Skin of body (tissue), 1 donor: ENCODE measurements at regions not wholly inside any gene's neighbourhood (a gene's known extent, or its start where the extent isn't known, plus 50 kb on each side); places are given as distances from the start of the nearest gene placed in this dataset.

Experiments
- DNase-seq: peaks from one replicate; lab custom pipeline; 2025; lab: John Stamatoyannopoulos, UW

- no peak for DNase-seq
Observed at GRCh38 chr12:132395192-132395907, 66.0 kb upstream of the GALNT9 start.

GRCh38 chr12:132393991-132394949 lies 64.9 kb upstream of the GALNT9 start:
- no peak for DNase-seq

DNA sequence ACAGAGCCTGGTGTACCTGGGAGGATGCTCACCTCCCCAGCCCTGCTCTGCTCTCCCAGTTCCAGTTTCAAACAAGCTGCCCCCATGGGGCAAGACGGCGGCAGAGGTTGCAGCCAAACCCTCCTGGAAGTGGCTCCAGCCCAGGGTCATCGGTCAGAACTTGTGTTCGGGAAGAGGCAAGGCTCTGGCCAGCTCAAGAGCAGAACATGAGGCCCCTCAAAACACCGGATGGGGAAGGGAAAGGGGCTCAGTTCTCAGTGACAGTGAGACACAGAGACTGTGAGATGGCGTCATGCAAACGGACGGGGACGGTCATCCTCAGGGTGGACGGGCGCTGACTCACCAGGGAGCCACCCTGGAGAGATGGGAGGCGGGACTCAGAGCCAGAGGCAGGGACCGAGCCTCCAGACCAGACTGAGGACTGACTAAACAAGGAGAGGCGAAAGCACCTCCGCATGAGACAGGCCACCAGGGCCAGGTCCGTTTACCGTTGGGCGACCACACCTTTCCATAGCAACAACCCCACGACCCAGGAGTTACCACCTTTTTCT lies 63.9 kb upstream of the GALNT9 start:
- DNase-seq: no peak

GRCh38 chr12:132392389-132393244 lies 63.2 kb upstream of the GALNT9 start:
- no peak for DNase-seq

- DNase-seq: no peak
Observed at GRCh38 chr12:132391326-132392041, 62.1 kb upstream of the GALNT9 start.

DNA sequence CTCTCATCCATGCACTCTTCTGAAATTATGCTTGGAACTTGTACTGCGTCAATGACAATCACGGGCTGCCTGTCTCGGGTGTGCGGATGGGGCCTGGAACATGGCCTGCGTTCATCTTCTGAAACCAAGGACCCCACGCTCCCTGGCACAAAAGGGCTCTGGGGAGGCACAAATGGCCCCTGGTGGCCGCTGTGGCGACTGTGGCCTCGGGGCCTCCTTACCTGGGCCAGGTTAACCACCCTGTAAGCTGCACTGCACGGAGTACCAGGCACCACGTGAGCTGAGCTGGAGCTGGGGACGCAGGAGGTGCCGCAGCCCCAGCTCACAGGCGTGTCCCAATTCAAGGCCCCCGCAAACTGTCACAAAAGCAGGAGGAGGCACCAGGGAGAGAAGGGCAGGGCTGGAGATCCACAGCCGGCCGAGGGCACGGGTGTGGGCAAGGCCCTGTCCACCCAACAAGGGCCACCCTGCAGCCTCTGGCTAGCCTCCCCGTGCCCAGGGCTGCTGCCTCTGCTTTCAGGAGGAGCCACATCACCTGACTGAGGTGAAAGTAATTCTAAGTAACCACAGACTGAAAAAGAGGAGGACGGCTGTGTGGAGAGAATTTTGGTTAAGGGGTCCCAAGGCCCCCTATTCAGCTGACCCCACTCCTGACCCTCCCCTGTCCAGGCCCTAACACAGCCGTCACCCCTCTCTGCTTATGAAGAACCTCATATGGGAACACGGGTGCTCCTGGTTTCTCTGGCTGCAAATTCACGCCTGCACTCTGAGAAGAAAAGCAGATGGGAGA lies 61.1 kb upstream of the GALNT9 start:
- DNase-seq: no peak

DNA sequence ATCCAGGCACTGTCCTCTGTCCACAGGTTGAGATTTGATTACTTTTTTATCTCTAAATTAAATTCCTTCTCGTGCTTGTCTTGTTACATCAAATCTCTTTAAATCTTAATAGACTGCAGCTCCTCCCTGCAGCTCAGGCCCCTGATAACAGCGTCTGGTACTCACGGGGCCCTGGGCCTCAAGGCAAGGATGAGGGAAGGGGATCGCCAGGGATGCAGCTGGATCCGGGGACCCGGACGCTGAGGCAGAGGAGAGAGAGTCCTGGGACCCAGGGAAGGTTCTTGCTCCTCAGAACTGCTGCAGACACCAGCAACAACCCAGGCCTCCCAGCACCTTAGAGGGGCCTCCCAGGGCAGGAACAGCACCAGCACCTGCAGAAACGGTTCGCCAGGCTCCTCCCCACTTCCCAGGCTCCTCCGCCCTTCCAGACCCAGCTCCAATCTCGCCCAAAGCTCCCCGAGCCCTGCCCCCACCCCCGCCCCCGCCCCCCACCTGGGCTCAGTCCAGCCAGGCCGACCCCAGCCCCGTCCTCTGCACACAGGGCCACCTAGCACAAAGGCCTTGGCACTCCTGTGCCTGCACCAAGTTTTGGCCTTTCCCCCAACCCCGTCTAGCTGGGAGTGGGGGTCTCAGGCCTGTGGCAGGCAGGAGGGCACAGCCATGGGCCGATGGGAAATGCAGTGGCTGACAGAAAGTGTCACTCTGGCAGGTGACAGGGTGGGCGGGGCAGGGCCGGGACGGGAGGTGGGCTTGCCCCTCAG lies 60.3 kb upstream of the GALNT9 start:
- no peak for DNase-seq

DNA sequence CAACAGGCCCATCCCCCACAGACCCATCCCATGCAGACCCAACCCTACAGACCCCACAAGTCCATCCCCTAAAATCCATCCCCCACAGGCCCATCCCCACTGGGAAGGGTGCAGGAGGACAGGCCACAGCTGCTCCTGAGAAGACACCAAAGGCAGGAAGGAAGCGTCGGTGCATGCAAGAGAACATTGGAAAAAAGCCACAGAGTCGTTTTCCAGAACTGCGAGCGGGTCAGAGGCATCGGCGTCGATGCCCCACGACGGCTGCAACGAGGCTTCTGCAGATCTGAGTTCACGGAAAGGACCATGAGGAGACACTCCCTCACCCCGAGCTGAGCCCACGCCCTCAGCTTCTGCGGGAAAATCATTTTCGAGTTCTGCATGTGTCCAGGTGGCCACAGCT lies 59.6 kb upstream of the GALNT9 start:
- no peak for DNase-seq

DNA sequence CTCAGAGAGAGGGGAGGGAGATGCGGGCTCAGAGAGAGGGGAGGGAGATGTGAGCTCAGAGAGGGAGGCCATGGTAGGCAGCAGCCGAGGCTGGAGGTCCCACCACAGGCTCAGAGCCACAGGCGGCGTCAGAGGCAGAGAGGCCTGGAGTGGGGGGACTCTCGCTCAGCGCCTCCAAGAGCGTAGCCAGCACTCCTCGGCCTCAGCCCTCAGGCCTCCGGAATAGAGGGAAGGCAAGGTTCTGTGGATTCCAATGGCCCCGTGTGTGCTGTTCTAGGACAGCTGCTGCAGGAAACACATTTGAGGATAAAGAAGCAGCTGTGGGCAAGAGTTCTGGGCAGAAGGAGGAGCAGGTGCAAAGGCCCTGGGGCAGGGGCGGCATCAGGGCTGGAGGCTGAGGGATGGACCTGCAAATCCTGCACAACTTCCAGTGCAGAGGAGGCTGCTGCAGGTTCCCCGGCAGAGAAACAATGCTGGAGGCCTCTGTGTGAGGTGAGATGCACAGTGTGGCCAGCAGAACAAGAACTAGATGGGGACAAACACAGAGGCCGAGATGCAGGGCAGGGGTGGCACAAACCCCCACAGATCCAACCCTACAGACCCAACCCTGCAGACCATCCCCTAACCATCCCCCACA lies 59.1 kb upstream of the GALNT9 start:
- DNase-seq: no peak

GRCh38 chr12:132386926-132387497 lies 57.6 kb upstream of the GALNT9 start:
- no peak for DNase-seq

DNA sequence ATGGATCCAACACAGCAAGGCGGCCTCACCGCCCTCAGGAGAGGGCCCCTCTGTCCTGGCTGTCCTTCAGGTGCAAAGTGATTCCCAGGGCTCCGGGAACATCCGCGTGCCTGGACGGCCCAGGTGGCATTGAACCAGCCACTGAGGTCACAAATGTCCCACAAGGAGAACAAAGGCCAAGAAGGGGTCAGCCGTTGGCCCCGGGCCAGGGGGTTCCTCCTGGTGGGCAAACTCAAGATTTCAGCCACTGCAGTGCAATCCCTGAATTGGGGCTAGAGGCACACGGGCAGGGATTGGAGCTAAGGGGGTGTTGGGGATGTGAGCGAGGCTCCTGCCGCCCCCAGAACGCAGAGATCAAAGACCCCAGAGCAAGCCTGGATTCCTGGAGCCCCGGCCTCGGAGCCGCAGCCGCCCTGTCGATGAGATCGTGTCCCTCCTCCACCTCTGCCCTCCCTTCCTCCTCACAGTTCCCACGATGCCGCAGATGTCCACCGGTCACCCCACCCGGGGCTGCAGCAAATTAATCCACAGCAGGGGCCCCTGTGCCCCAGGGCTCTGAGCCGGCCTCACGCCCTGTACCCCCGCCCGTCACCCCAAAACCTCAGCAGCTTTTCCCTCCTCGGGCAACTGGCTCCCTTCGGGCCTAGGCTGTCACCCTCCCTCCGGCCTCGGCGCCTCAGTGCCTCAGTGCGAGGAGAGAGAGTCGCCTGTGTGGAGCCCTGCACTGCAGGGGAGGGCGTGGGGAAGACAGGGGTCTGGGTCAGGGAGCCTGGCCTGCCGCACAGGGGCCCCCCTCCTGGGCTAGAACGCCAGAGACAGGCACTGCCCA lies 56.7 kb upstream of the GALNT9 start:
- DNase-seq: no peak

DNA sequence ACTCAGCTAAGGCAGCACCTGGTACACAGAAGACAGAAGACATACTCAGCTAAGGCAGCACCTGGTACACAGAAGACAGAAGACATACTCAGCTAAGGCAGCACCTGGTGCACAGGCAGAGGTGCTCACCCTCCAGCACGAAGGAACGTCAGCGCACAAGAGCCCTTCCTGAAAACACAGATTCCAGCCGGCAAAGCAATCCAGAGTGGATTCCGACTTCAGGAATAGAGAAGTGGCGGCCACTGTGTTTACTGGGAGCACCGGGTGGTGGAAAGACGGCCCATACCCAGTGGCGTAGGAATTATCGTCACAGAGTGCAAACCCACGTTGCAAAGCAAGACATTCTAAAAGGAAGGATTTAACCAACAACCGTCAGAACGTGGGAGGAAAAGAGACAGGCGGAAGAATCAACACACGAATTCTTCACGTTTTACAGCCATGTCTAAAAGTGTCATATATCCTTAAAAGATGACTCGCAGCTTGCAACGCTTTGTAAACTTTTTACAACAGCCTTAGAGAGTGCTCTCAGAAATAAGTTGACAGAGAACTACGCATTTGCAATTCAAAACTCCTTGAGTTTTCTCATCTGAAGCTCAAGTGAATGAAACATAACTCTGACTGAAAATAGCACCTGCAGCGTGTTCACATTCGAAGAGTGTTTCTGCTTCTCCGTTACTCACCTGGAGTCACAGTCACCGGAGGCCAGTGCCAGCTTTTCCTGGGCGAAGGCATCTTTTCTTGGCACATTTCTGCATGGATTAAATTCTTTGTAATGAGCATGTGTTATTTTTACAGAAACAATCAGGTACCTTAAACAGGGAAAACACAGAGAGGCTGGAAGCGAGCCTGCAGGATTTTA lies 55.8 kb upstream of the GALNT9 start:
- DNase-seq: no peak

DNA sequence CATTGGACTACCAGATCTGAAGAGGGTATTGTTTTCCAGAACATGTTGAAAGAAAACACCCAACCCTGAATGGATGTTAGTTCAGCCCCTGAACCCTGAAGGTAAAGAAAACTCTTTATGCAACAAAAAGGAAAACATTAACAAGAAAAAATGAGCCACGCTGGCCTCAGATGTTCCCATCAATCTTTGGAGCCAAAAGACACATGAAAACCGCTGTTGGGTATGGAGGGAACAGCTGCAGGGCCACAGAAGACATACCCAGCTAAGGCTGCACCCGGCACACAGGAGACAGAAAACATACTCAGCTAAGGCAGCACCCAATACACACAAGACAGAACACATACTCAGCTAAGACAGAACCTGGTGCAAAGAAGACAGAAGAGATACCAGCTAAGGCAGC lies 51.3 kb upstream of the GALNT9 start:
- no peak for DNase-seq

DNA sequence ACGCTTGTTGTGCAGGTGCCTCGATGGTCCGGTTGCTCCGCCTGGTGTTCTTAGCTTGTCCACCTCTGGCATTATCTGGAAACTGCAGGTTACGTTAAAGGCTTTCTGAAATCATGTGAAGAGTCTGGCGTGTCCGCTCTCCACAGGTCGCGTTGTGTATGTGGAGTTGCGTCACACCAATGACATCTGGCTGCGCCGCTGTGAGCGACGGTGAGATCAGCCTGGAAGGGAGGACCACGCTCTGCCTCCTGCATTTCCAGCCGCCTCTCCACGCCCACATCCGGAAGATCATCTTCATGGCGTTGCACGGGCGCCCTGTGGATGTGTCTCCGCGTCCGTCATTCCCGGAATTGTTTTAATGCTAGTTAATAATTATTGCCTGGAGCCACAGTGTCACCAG lies 50.6 kb upstream of the GALNT9 start:
- no peak for DNase-seq

GRCh38 chr12:132379576-132379975 lies 50.2 kb upstream of the GALNT9 start:
- DNase-seq: no peak
